Muscle of arm (tissue), 1 donor: ENCODE measurements at regions not wholly inside any gene's neighbourhood (a gene's known extent, or its start where the extent isn't known, plus 50 kb on each side); places are given as distances from the start of the nearest gene placed in this dataset.
A peak's percentile ranks its signal among the peaks of the same experiment; 100 is the strongest.
"Not testable (repeated sequence)": the region's sequence is repeated elsewhere in the genome, so short reads cannot be mapped to it uniquely, and the experiment has no call there.

Source experiments
- DNase-seq: peaks from one replicate; pipeline ENCODE4 v3.0.0-alpha.2; 2013

- not testable (repeated sequence) for DNase-seq
Observed at GRCh38 chr1:83472066-83472465, 526.9 kb downstream of the TTLL7 start.

DNA sequence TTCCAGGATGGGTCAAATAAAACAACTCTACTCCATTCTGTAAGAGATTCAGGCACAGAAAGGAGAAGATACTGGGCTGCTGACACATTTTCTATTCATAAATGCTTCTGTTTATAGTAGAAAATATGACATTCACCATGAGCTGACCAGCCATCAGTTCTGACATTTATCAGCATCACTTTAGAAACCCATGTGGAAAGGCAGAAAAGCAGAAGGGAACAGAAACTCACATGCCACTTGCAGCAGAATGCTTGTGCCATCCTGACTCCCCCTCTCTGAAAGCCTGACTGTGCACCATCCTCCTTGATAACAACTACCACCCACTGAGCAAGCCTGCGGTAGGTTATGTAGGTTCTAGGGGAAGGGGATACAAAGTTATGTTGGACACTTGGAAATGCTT, 527.7 kb downstream of the TTLL7 start:
- not testable (repeated sequence) for DNase-seq

- not testable (repeated sequence) for DNase-seq
Observed at GRCh38 chr1:83468336-83468735, 530.6 kb downstream of the TTLL7 start.

- not testable (repeated sequence) for DNase-seq
Observed at GRCh38 chr1:83457735-83458248, 541.1 kb downstream of the TTLL7 start.

DNA sequence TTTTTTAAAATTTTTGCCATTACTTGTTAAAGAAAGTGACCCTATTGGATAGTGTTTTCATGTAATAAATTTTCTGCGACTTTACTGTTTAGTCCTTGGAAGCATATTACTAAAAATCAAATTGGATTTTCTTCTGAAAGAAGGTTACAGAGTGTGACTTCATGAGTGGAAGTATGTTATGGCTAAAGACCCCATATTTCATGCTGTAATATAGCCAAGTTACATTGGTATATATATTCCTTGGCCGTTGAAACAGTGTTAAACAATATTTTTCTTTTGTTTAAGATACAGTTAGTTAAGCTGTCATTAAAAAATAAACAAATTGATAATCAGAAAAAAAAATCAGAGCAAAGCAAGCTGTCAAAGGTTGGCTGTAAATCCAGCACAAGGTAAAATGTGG, 541.7 kb downstream of the TTLL7 start:
- not testable (repeated sequence) for DNase-seq

GRCh38 chr1:83455753-83456152, 543.2 kb downstream of the TTLL7 start:
- not testable (repeated sequence) for DNase-seq

GRCh38 chr1:83445873-83446272, 553.1 kb downstream of the TTLL7 start:
- not testable (repeated sequence) for DNase-seq

- DNase-seq: not testable (repeated sequence)
Observed at GRCh38 chr1:83442412-83442811, 556.5 kb downstream of the TTLL7 start.

GRCh38 chr1:83440586-83440985, 558.3 kb downstream of the TTLL7 start:
- DNase-seq: not testable (repeated sequence)

DNA sequence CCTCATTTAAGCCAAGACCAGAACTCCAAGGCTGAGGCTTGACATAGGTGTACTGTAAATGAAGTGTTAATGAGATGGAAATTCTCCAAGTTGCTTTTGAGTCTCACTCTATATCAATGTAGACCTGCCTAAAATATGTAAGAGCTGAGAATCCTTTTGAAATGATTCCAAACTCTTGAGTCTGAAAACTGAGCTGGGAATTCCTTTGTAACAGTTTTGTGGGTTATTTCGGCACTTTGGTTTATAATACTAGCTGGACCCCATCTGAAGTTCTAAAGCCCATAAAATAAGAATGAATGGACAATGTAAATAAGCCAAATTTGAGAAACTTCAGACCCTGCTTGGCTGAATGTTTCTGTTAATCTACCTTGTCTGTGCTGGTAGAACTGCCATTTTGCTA, 558.9 kb downstream of the TTLL7 start:
- not testable (repeated sequence) for DNase-seq

DNA sequence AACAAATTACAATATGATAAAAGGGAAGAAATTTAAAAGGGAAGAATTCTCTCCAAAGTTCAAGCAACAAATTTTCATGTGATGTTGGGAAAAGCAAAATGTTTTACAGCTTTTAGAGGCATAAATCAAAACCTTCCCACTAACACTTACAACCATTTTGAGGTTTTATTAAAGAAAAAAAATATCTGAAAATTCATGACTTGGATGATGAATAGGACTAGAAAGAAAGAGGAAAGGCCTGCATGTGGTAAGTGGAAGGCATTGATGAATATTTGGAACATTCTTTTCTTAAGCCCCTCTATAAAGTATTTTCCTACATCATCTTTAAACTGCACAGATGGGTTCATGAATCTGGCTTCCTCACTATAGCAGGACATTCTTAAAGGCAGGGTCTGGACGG, 560.6 kb downstream of the TTLL7 start:
- DNase-seq: not testable (repeated sequence)

DNA sequence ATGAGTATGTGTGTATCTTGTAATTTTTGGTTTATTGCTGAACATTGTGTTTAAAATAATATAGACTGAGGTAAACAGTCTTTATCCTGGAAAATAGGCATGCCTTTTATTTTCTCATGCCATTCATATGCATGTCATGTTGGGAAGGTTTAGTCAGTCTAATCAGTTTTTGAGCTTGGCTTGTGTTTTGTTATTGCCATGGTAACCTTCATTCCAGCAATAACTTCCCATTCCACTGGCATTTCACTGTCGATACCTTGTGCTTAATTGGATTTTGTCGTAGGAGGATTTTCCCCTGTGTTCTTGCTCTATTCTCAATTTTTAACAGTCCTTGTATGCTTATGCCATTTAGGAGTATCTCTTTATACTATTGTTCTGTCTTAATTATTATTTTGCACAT, 563.6 kb downstream of the TTLL7 start:
- DNase-seq: not testable (repeated sequence)

- DNase-seq: not testable (repeated sequence)
Observed at GRCh38 chr1:83427566-83427965, 571.4 kb downstream of the TTLL7 start.

DNA sequence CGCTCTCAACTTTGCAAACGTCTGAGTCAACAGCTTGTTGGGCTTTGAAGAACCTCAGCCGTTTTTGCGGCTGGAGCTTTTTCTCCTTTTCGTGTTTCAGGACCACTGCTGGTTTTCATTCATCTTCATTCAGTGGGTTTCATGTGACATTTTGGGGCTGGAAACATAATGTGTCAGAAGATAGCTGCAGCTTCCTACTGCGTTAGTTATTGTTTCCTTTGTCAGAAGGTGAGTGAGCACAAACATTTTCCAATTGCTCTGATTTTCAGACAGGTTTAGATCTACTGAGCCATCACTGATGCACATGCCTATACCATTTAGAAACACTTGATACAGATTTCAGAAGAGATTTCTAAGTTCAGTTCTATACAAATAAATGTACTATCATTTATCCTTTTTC, 575.5 kb downstream of the TTLL7 start:
- not testable (repeated sequence) for DNase-seq

DNA sequence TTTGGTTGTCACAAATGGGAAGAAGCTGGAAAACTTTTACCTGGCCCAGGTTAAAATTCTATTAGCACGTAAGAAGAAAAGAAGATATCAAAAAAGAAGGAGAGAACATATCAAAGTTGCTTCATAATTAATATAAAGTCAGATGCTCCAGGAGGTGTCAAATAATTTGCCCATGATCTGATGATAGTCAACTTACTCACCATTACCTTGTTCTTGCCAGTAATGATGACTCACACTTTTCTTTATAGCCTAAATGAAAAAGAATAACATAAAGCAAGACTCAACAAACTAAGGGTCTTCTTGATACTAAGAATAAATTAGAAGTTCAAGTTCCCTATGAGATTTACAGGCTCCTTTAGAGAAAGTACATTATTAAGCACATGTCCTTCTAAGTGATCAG, 580.4 kb downstream of the TTLL7 start:
- no peak for DNase-seq

DNA sequence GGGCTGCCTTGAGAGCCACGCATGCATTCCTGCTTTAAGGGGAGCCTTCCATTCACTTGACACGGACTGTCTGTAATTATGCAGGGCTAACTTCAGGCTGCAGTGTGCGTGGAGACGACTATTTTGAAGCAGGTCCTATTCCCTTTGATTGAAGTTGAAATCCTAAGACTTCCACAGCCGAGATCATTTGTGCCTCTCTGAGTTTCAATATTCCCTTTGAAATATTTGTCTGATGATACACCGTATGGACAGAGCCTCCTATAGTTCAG, 585.2 kb downstream of the TTLL7 start:
- DNase-seq: not testable (repeated sequence)

GRCh38 chr1:83410746-83411413, 588.1 kb downstream of the TTLL7 start:
- DNase-seq: peak; percentile 3

DNA sequence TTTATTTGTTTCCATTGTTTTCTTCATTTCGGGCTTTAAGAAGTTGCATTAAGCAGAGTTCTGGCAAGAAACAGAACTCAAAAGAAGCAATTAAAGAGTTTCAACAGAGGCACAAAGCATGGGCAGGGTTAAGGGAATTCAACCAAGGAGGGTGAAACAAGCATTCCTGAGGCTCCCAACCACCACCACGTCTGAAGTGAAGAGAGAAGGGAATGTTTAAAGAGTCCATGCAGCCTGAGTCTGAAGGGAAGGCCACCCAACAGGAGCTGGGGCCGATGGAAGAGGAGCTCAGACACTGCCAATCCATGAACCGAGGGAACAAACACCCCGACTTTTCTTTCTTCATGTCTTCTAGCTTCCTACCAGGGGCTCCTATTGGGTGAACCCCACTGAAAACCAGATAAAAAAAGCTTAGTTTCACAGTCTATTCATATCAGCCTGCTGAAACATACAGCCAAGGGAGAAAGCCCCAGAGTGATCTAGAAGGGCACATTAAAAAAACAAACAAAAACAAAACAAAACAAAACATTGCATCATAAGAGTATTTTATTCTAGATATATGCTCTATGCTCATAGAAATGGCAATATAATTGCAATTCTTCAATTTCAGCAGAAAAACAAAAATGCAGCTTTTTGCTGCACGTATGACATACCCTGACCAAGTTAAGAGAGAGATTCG, 592.1 kb downstream of the TTLL7 start:
- DNase-seq: not testable (repeated sequence)

DNA sequence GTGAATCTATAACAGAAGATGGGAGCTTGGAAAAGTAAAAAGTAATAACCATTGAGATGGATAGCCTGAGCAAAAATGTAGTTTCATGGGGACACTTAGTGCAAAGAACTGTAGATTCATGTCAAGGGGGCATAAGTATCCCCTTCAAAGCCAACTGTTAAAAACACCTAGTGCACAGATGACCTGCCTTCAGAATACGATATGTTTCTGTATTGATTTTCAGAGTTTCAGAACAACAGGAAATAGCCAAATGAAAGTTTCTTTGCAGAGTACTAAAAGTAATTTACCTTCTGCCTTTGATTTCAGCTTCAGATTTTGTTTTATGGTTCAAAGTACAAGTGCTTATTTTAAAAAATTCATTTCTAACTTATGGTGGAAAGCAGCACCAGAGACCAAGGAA, 593.1 kb downstream of the TTLL7 start:
- DNase-seq: not testable (repeated sequence)

DNA sequence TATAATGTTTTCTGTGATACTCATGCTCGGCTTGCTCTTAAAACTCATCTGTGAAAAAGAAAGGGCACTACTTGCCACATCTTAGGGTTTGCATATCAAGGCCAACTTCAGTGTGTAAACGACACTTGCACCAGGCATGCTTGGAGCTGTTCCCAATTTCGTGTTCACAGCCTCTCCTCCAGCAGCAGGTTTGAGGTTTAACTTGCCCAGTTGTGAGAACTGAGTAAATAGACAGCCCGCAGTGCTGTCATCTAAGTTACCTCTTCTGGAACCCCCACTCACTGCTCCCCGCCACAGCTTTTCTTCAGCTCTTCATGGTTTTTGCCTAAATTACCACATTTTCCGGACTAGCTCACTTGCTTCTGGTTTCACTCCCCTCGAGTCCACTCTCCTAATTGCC, 595.4 kb downstream of the TTLL7 start:
- DNase-seq: not testable (repeated sequence)

DNA sequence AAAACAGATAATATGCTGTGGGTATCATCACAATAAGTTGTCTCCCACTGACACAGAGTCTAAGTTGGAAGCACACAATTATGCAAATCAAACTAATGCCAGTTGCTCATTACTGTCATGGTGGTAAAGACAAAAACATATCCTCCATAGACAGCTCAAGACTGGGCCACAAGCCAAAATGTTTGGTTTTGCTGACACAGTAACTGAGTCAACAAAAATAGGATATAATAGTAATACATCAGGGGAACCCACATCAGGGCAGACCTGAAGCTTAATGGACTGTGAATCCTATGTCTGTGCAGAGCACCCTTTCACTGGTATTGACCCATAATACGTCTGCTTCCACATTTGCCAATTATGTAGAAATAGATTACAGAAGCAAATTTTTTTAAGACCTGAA, 597.8 kb downstream of the TTLL7 start:
- not testable (repeated sequence) for DNase-seq

GRCh38 chr1:83400173-83400572, 598.8 kb downstream of the TTLL7 start:
- DNase-seq: not testable (repeated sequence)

GRCh38 chr1:83398125-83398524, 600.8 kb downstream of the TTLL7 start:
- not testable (repeated sequence) for DNase-seq
